Neural progenitor cell (in vitro differentiated cells): ENCODE measurements at regions not wholly inside any gene's neighbourhood (a gene's known extent, or its start where the extent isn't known, plus 50 kb on each side); places are given as distances from the start of the nearest gene placed in this dataset.

ENCODE experiments used
- DNase-seq: peaks from one replicate; pipeline ENCODE4 v3.0.0-alpha.2; 2016; ENCODE audit warnings: low spot score
- H2AFZ ChIP-seq: fragments of 200-600 bp; sonication (generic); replicated peaks from 2 replicates; pipeline ENCODE4 v1.6.1; 2016; ENCODE audit warnings: antibody characterized with exemption
- H3F3A ChIP-seq: fragments of 200-600 bp; sonication (generic); 2 replicates; pipeline ENCODE4 v1.6.1; 2016; ENCODE audit warnings: antibody characterized with exemption, low read depth
- H3K27ac ChIP-seq: fragments of 200-600 bp; sonication (generic); 2 replicates; pipeline ENCODE4 v1.5.1; 2016; ENCODE audit warnings: mild to moderate bottlenecking
- H3K27me3 ChIP-seq: fragments of 200-600 bp; sonication (generic); 2 replicates; pipeline ENCODE4 v1.6.1; 2016; ENCODE audit warnings: mild to moderate bottlenecking, moderate library complexity
- H3K36me3 ChIP-seq: fragments of 200-600 bp; sonication (generic); 2 replicates; pipeline ENCODE4 v1.5.1; 2016
- H3K4me1 ChIP-seq: fragments of 200-600 bp; sonication (generic); 2 replicates; pipeline ENCODE4 v1.6.1; 2016; ENCODE audit warnings: mixed run types
- H3K4me2 ChIP-seq: fragments of 200-600 bp; sonication (generic); 2 replicates; pipeline ENCODE4 v1.6.1; 2016
- H3K4me3 ChIP-seq: fragments of 200-600 bp; sonication (generic); 2 replicates; pipeline ENCODE4 v1.5.1; 2016
- H3K79me2 ChIP-seq: fragments of 200-600 bp; sonication (generic); 2 replicates; pipeline ENCODE4 v1.6.1; 2016; ENCODE audit warnings: low read depth
- H3K9ac ChIP-seq: fragments of 200-600 bp; sonication (generic); 2 replicates; pipeline ENCODE4 v1.6.1; 2016
- H3K9me3 ChIP-seq: fragments of 200-600 bp; sonication (generic); 2 replicates; pipeline ENCODE4 v1.5.1; 2016; ENCODE audit warnings: low read depth
- H4K20me1 ChIP-seq: fragments of 200-600 bp; sonication (generic); 2 replicates; pipeline ENCODE4 v1.6.1; 2016; ENCODE audit warnings: low read depth
- H3K27ac Mint-ChIP-seq: 3 replicates; pipeline ENCODE4 v1.8.0; 2021; ENCODE audit warnings: mixed read lengths
- H3K27me3 Mint-ChIP-seq: 2 replicates; pipeline ENCODE4 v1.8.0; 2022; ENCODE audit warnings: low read depth, mild to moderate bottlenecking, inconsistent platforms, moderate library complexity, mixed read lengths; ENCODE audit not compliant: insufficient read depth
- H3K36me3 Mint-ChIP-seq: 3 replicates; pipeline ENCODE4 v1.8.0; 2021; ENCODE audit warnings: mixed read lengths
- H3K4me1 Mint-ChIP-seq: 3 replicates; pipeline ENCODE4 v1.8.0; 2021; ENCODE audit warnings: mixed read lengths
- H3K4me3 Mint-ChIP-seq: 3 replicates; pipeline ENCODE4 v1.8.0; 2021; ENCODE audit warnings: mild to moderate bottlenecking, moderate library complexity, mixed read lengths
- H3K9me3 Mint-ChIP-seq: 3 replicates; pipeline ENCODE4 v1.8.0; 2020; ENCODE audit warnings: mixed read lengths
- CTCF ChIP-seq: fragments of 200-600 bp; sonication (generic); IDR thresholded peaks from 2 replicates; pipeline ENCODE4 v1.5.1; 2017; ENCODE audit warnings: antibody characterized with exemption, mild to moderate bottlenecking
- EZH2 ChIP-seq: fragments of 200-600 bp; sonication (generic); IDR thresholded peaks from 2 replicates; pipeline ENCODE4 v1.6.1; 2017; ENCODE audit warnings: antibody characterized with exemption, mild to moderate bottlenecking, moderate library complexity
- EZH2phosphoT487 ChIP-seq: fragments of 200-600 bp; sonication (generic); IDR thresholded peaks from 2 replicates; pipeline ENCODE4 v1.6.1; 2017; ENCODE audit warnings: antibody characterized with exemption

- no peak overlapping the region for H3K4me3 ChIP-seq
- no peak overlapping the region for H3K4me2 ChIP-seq
- H2AFZ ChIP-seq, result peak overlapping the region; percentile 38
- H3K4me3 Mint-ChIP-seq, result no peak overlapping the region
- no peak overlapping the region for H3K27ac ChIP-seq
- H3F3A ChIP-seq, result no peaks in the 10 kb centered on the region
- no peak overlapping the region for H3K9ac ChIP-seq
- no peaks in the 10 kb centered on the region for H3K79me2 ChIP-seq
- no peaks in the 10 kb centered on the region for H3K4me1 ChIP-seq
- DNase-seq, result no peak
- H3K27ac Mint-ChIP-seq, result no peak overlapping the region
- H3K36me3 ChIP-seq, result no peaks in the 10 kb centered on the region
- no peaks in the 10 kb centered on the region for H3K9me3 ChIP-seq
- peaks cover 7% of the 10 kb centered on the region for H3K9me3 Mint-ChIP-seq
- no peaks in the 10 kb centered on the region for H3K27me3 Mint-ChIP-seq
- H3K4me1 Mint-ChIP-seq, result peaks cover 39% of the 10 kb centered on the region
- no peaks in the 10 kb centered on the region for H4K20me1 ChIP-seq
- TF ChIP-seq EZH2 (no peak), EZH2phosphoT487 (no peak), CTCF (no peak)
- peaks cover 3% of the 10 kb centered on the region for H3K36me3 Mint-ChIP-seq
- H3K27me3 ChIP-seq, result no peaks in the 10 kb centered on the region
Observed at GRCh38 chr13:79675931-79676660, 195.1 kb downstream of the NDFIP2 start.

- H3K27me3 Mint-ChIP-seq, result peaks cover 7% of the 10 kb centered on the region
- TF ChIP-seq CTCF, result no peak
- no peak for TF ChIP-seq EZH2
- H3K4me1 Mint-ChIP-seq, result peaks cover 44% of the 10 kb centered on the region
- Histone ChIP-seq H3K4me2 (no peak overlapping the region), H3K9me3 (no peaks in the 10 kb centered on the region), H4K20me1 (no peaks in the 10 kb centered on the region), H3K9ac (no peak overlapping the region), H3F3A (no peaks in the 10 kb centered on the region), H2AFZ (peak overlapping the region; percentile 37), H3K4me3 (no peak overlapping the region), H3K79me2 (no peaks in the 10 kb centered on the region), H3K36me3 (no peaks in the 10 kb centered on the region), H3K4me1 (no peaks in the 10 kb centered on the region), H3K27ac (no peak overlapping the region), H3K27me3 (no peaks in the 10 kb centered on the region)
- DNase-seq, result no peak
- no peak overlapping the region for H3K27ac Mint-ChIP-seq
- no peak overlapping the region for H3K4me3 Mint-ChIP-seq
- H3K36me3 Mint-ChIP-seq, result peaks cover 3% of the 10 kb centered on the region
- H3K9me3 Mint-ChIP-seq, result peaks cover 7% of the 10 kb centered on the region
Observed at GRCh38 chr13:79674765-79675515, 194.0 kb downstream of the NDFIP2 start.

- H3F3A ChIP-seq, result no peaks in the 10 kb centered on the region
- no peaks in the 10 kb centered on the region for H3K36me3 ChIP-seq
- H3K27me3 Mint-ChIP-seq, result peaks cover 7% of the 10 kb centered on the region
- no peaks in the 10 kb centered on the region for H3K4me1 ChIP-seq
- TF ChIP-seq CTCF (no peak), EZH2 (no peak), EZH2phosphoT487 (no peak)
- no peak for DNase-seq
- no peaks in the 10 kb centered on the region for H3K36me3 Mint-ChIP-seq
- no peaks in the 10 kb centered on the region for H3K79me2 ChIP-seq
- no peak overlapping the region for H3K4me3 Mint-ChIP-seq
- H3K27me3 ChIP-seq, result no peaks in the 10 kb centered on the region
- H4K20me1 ChIP-seq, result no peaks in the 10 kb centered on the region
- no peak overlapping the region for H3K9ac ChIP-seq
- peaks cover 5% of the 10 kb centered on the region for H3K9me3 Mint-ChIP-seq
- H3K27ac Mint-ChIP-seq, result no peak overlapping the region
- H2AFZ ChIP-seq, result no peak overlapping the region
- H3K4me2 ChIP-seq, result no peak overlapping the region
- H3K27ac ChIP-seq, result no peak overlapping the region
- no peaks in the 10 kb centered on the region for H3K9me3 ChIP-seq
- H3K4me1 Mint-ChIP-seq, result peaks cover 45% of the 10 kb centered on the region
- H3K4me3 ChIP-seq, result no peak overlapping the region
Observed at GRCh38 chr13:79673993-79674377, 193.0 kb downstream of the NDFIP2 start.
